Osteocyte (in vitro differentiated cells): ENCODE measurements at regions not wholly inside any gene's neighbourhood (a gene's known extent, or its start where the extent isn't known, plus 50 kb on each side); places are given as distances from the start of the nearest gene placed in this dataset.

Experiments used
- DNase-seq: peaks from one replicate; pipeline ENCODE4 v3.0.0; 2021; ENCODE audit warnings: mixed read lengths; ENCODE audit not compliant: unreplicated experiment; ENCODE audit errors: extremely low spot score
- H3K27ac Mint-ChIP-seq: one replicate; pipeline ENCODE4 v1.8.0; 2021; ENCODE audit warnings: mild to moderate bottlenecking, mixed read lengths; ENCODE audit not compliant: unreplicated experiment
- H3K27me3 Mint-ChIP-seq: one replicate; pipeline ENCODE4 v1.8.0; 2021; ENCODE audit warnings: mixed read lengths; ENCODE audit not compliant: unreplicated experiment
- H3K36me3 Mint-ChIP-seq: one replicate; pipeline ENCODE4 v1.8.0; 2021; ENCODE audit warnings: mixed read lengths; ENCODE audit not compliant: unreplicated experiment
- H3K4me1 Mint-ChIP-seq: one replicate; pipeline ENCODE4 v1.8.0; 2021; ENCODE audit warnings: mixed read lengths; ENCODE audit not compliant: unreplicated experiment
- H3K4me3 Mint-ChIP-seq: one replicate; pipeline ENCODE4 v1.8.0; 2021; ENCODE audit warnings: mild to moderate bottlenecking, moderate library complexity, mixed read lengths; ENCODE audit not compliant: unreplicated experiment
- H3K9me3 Mint-ChIP-seq: one replicate; pipeline ENCODE4 v1.8.0; 2021; ENCODE audit warnings: mixed read lengths; ENCODE audit not compliant: unreplicated experiment
- CTCF ChIP-seq: fragments of 200-600 bp; sonication (generic); IDR thresholded peaks from 2 replicates; pipeline ENCODE4 v1.5.0; 2021; ENCODE audit warnings: antibody characterized with exemption, mild to moderate bottlenecking, moderate library complexity

GRCh38 chr2:205850611-205851010 lies 168.3 kb downstream of the NRP2 start:
- Mint-ChIP-seq H3K27me3 (peaks cover 59% of the 10 kb centered on the region), H3K27ac (no peak overlapping the region), H3K36me3 (peaks cover 2% of the 10 kb centered on the region), H3K4me1 (peaks cover 14% of the 10 kb centered on the region), H3K4me3 (no peak overlapping the region), H3K9me3 (peaks cover 14% of the 10 kb centered on the region)
- no peak for TF ChIP-seq CTCF
- no peak for DNase-seq

GRCh38 chr2:205850132-205850531 lies 167.8 kb downstream of the NRP2 start:
- peaks cover 2% of the 10 kb centered on the region for H3K36me3 Mint-ChIP-seq
- H3K27me3 Mint-ChIP-seq, result peaks cover 54% of the 10 kb centered on the region
- H3K4me3 Mint-ChIP-seq, result no peak overlapping the region
- H3K4me1 Mint-ChIP-seq, result peaks cover 18% of the 10 kb centered on the region
- no peak for DNase-seq
- H3K27ac Mint-ChIP-seq, result no peak overlapping the region
- no peak for TF ChIP-seq CTCF
- peaks cover 9% of the 10 kb centered on the region for H3K9me3 Mint-ChIP-seq

GRCh38 chr2:205849136-205849535 lies 166.8 kb downstream of the NRP2 start:
- peaks cover 23% of the 10 kb centered on the region for H3K4me1 Mint-ChIP-seq
- peaks cover 45% of the 10 kb centered on the region for H3K27me3 Mint-ChIP-seq
- no peak overlapping the region for H3K27ac Mint-ChIP-seq
- DNase-seq, result no peak
- no peak for TF ChIP-seq CTCF
- H3K9me3 Mint-ChIP-seq, result peaks cover 3% of the 10 kb centered on the region
- H3K4me3 Mint-ChIP-seq, result no peak overlapping the region
- H3K36me3 Mint-ChIP-seq, result peaks cover 2% of the 10 kb centered on the region

- TF ChIP-seq CTCF, result no peak
- Mint-ChIP-seq H3K27ac (no peak overlapping the region), H3K27me3 (peaks cover 40% of the 10 kb centered on the region), H3K4me3 (no peak overlapping the region), H3K4me1 (peaks cover 23% of the 10 kb centered on the region), H3K9me3 (peaks cover 3% of the 10 kb centered on the region), H3K36me3 (peaks cover 2% of the 10 kb centered on the region)
- no peak for DNase-seq
Measured at GRCh38 chr2:205848601-205849000, 166.3 kb downstream of the NRP2 start.
